IMR-90 (cell line): ENCODE measurements at regions not wholly inside any gene's neighbourhood (a gene's known extent, or its start where the extent isn't known, plus 50 kb on each side); places are given as distances from the start of the nearest gene placed in this dataset.

ENCODE experiments used
- ATAC-seq: fragments of 200-7000 bp; cut with Tn5 transposase; 2 replicates; pipeline ENCODE4 v1.9.1; 2020; ENCODE audit warnings: low read depth, mild to moderate bottlenecking, moderate library complexity
- BruUV-seq: library from RNA; stranded (reverse); fragments of 400-500 nt; replicated peaks from 2 replicates; lab custom pipeline; 2021; lab: Mats Ljungman, UMichigan
- CTCF ChIA-PET: fragments of 300-600 bp; formaldehyde crosslinking; extraction: SDS; loops from one replicate; lab custom pipeline; 2021; ENCODE audit warnings: antibody characterized with exemption; lab: Yijun Ruan, JAX
- POLR2A ChIA-PET: fragments of 300-600 bp; sonication (Branson Sonifier 250); formaldehyde crosslinking; loops from one replicate; lab custom pipeline; 2022; ENCODE audit warnings: antibody characterized with exemption; ENCODE audit not compliant: unreplicated experiment; lab: Charles Lee
- DNase-seq: peaks from one replicate; pipeline ENCODE4 v3.0.0; 2013
- H2AFZ ChIP-seq: replicated peaks from 2 replicates; pipeline ENCODE3; 2013; ENCODE audit warnings: low read length, mild to moderate bottlenecking; ENCODE audit not compliant: poor library complexity
- H2AK5ac ChIP-seq: 2 replicates; pipeline ENCODE4 v1.6.1; 2013; ENCODE audit warnings: low read depth, low read length, inconsistent platforms
- H2AK9ac ChIP-seq: replicated peaks from 2 replicates; pipeline ENCODE3; 2013; ENCODE audit warnings: mild to moderate bottlenecking, low read depth, low read length, moderate library complexity; ENCODE audit not compliant: poor library complexity
- H2BK120ac ChIP-seq: 2 replicates; pipeline ENCODE4 v1.6.1; 2013; ENCODE audit warnings: low read depth, low read length, inconsistent platforms
- H2BK15ac ChIP-seq: 3 replicates; pipeline ENCODE4 v1.6.1; 2013; ENCODE audit warnings: low read depth, low read length, inconsistent platforms
- H2BK20ac ChIP-seq: 2 replicates; pipeline ENCODE4 v1.6.1; 2013; ENCODE audit warnings: low read depth, mild to moderate bottlenecking, inconsistent platforms, low read length, moderate library complexity
- H2BK5ac ChIP-seq: 2 replicates; pipeline ENCODE4 v1.6.1; 2013; ENCODE audit warnings: mild to moderate bottlenecking, low read depth, low read length, inconsistent platforms; ENCODE audit not compliant: poor library complexity, severe bottlenecking
- H3K14ac ChIP-seq: replicated peaks from 2 replicates; pipeline ENCODE4 v1.6.1; 2013; ENCODE audit warnings: low read depth, low read length, inconsistent platforms
- H3K18ac ChIP-seq: 2 replicates; pipeline ENCODE4 v1.6.1; 2013; ENCODE audit warnings: low read depth, low read length, control low read depth
- H3K23ac ChIP-seq: 2 replicates; pipeline ENCODE4 v1.6.1; 2013; ENCODE audit warnings: low read depth, low read length, inconsistent platforms
- H3K27ac ChIP-seq: 2 replicates; pipeline ENCODE4 v1.5.1; 2013; ENCODE audit warnings: mild to moderate bottlenecking, control low read depth, low read length; ENCODE audit not compliant: insufficient read depth
- H3K27me3 ChIP-seq: 2 replicates; pipeline ENCODE4 v1.6.1; 2013; ENCODE audit warnings: low read length; ENCODE audit not compliant: control insufficient read depth, insufficient read depth
- H3K36me3 ChIP-seq: 2 replicates; pipeline ENCODE4 v1.6.1; 2013; ENCODE audit warnings: low read length, mixed read lengths; ENCODE audit not compliant: control insufficient read depth, insufficient read depth
- H3K4ac ChIP-seq: 2 replicates; pipeline ENCODE4 v1.6.1; 2013; ENCODE audit warnings: low read depth, low read length, inconsistent platforms
- H3K4me1 ChIP-seq: 2 replicates; pipeline ENCODE4 v1.6.1; 2013; ENCODE audit warnings: low read length, mixed read lengths; ENCODE audit not compliant: control insufficient read depth, insufficient read depth
- H3K4me2 ChIP-seq: 2 replicates; pipeline ENCODE4 v1.6.1; 2013; ENCODE audit warnings: low read depth, mild to moderate bottlenecking, control low read depth, low read length, moderate library complexity
- H3K4me3 ChIP-seq: 2 replicates; pipeline ENCODE4 v1.5.1; 2013; ENCODE audit warnings: low read depth, mild to moderate bottlenecking, control low read depth, low read length, moderate library complexity; ENCODE audit not compliant: insufficient read depth
- H3K56ac ChIP-seq: 2 replicates; pipeline ENCODE4 v1.6.1; 2013; ENCODE audit warnings: low read length, inconsistent platforms; ENCODE audit not compliant: insufficient read depth; ENCODE audit errors: extremely low read depth
- H3K79me1 ChIP-seq, 2 experiments: 2 replicates each; pipeline ENCODE4 v1.6.1; 2013; ENCODE audit warnings: low read length in 2 of 2, inconsistent platforms in 1 of 2, low read depth in 1 of 2
- H3K9ac ChIP-seq: 2 replicates; pipeline ENCODE4 v1.6.1; 2013; ENCODE audit warnings: low read depth, low read length, control low read depth
- H3K9me1 ChIP-seq: 2 replicates; pipeline ENCODE4 v1.6.1; 2013; ENCODE audit warnings: low read length, inconsistent platforms; ENCODE audit not compliant: insufficient read depth
- H3K9me3 ChIP-seq: 2 replicates; pipeline ENCODE4 v1.6.1; 2013; ENCODE audit warnings: low read length; ENCODE audit not compliant: control insufficient read depth, insufficient read depth
- H4K20me1 ChIP-seq: 2 replicates; pipeline ENCODE4 v1.6.1; 2013; ENCODE audit warnings: low read length, inconsistent platforms; ENCODE audit not compliant: insufficient read depth
- H4K5ac ChIP-seq: 2 replicates; pipeline ENCODE4 v1.6.1; 2013; ENCODE audit warnings: mild to moderate bottlenecking, low read depth, low read length, control low read depth
- H4K8ac ChIP-seq, 2 experiments: 2 replicates each; pipeline ENCODE4 v1.6.1; 2013; ENCODE audit warnings: low read depth in 2 of 2, low read length in 2 of 2, control low read depth in 1 of 2, inconsistent platforms in 1 of 2
- H4K91ac ChIP-seq: 2 replicates; pipeline ENCODE4 v1.6.1; 2013; ENCODE audit warnings: low read depth, low read length, inconsistent platforms; ENCODE audit not compliant: insufficient read depth
- CHD1 ChIP-seq: IDR thresholded peaks from 2 replicates; pipeline ENCODE4 v1.6.1; 2012; ENCODE audit warnings: low read depth, low read length, improper control_type of control experiment
- FOS ChIP-seq: fragments of 150-350 bp; IDR thresholded peaks from 2 replicates; pipeline ENCODE4 v1.6.1; 2016; ENCODE audit warnings: low read depth, low read length
- MAZ ChIP-seq: IDR thresholded peaks from 2 replicates; pipeline ENCODE4 v1.6.1; 2012; ENCODE audit warnings: low read depth, mild to moderate bottlenecking, low read length, improper control_type of control experiment, moderate library complexity, borderline replicate concordance
- NFE2L2 ChIP-seq: fragments of 150-350 bp; IDR thresholded peaks from 2 replicates; pipeline ENCODE4 v1.6.1; 2016; ENCODE audit warnings: low read depth, mild to moderate bottlenecking, low read length
- RAD21 ChIP-seq: IDR thresholded peaks from 2 replicates; pipeline ENCODE4 v1.6.1; 2012; ENCODE audit warnings: low read length, improper control_type of control experiment
- RCOR1 ChIP-seq: IDR thresholded peaks from 2 replicates; pipeline ENCODE4 v1.6.1; 2012; ENCODE audit warnings: mild to moderate bottlenecking, low read length, improper control_type of control experiment; ENCODE audit not compliant: insufficient replicate concordance
- SMC3 ChIP-seq: fragments of 150-350 bp; IDR thresholded peaks from 2 replicates; pipeline ENCODE4 v1.6.1; 2016; ENCODE audit warnings: low read depth, mild to moderate bottlenecking, antibody characterized with exemption, low read length, moderate library complexity
- WGBS, 2 experiments: methylation state at CpG; one replicate each; pipeline versions ENCODE4 v1.1.5 to v1.1.7; 2013; ENCODE audit warnings: missing lambda C conversion rate in 2 of 2; ENCODE audit not compliant: insufficient read length in 1 of 2; ENCODE audit errors: extremely low coverage in 2 of 2; 5-methylcytosine and 5-hydroxymethylcytosine counted together
- dilution Hi-C: fragments of 300-500 bp; cut with HindIII; formaldehyde crosslinking; loops from one replicate; pipeline ENCODE4 v1.14.3; 2018; ENCODE audit warnings: low sequenced_read_pairs; ENCODE audit not compliant: unreplicated experiment
- in situ Hi-C: fragments of 300-500 bp; cut with MboI; formaldehyde crosslinking; loops from 3 replicates; pipeline ENCODE4 v1.14.3; 2019; ENCODE audit warnings: low sequenced_read_pairs, inconsistent platforms, mixed read lengths
- intact Hi-C: fragments of 100-400 bp; cut with micrococcal nuclease; formaldehyde crosslinking; loops from 2 replicates; pipeline ENCODE4 v1.10.0; 2022
- TF ChIP-seq, protein P1 (sequence below): fragments of 150-350 bp; IDR thresholded peaks from 2 replicates; pipeline ENCODE4 v1.6.1; 2016; ENCODE audit warnings: low read depth, mild to moderate bottlenecking, low read length, moderate library complexity, borderline replicate concordance
- TF ChIP-seq, protein P2 (sequence below): conservative IDR thresholded peaks from 2 replicates; pipeline ENCODE4 v1.5.1; 2012; ENCODE audit warnings: mild to moderate bottlenecking, low read depth, low read length, improper control_type of control experiment

DNA sequence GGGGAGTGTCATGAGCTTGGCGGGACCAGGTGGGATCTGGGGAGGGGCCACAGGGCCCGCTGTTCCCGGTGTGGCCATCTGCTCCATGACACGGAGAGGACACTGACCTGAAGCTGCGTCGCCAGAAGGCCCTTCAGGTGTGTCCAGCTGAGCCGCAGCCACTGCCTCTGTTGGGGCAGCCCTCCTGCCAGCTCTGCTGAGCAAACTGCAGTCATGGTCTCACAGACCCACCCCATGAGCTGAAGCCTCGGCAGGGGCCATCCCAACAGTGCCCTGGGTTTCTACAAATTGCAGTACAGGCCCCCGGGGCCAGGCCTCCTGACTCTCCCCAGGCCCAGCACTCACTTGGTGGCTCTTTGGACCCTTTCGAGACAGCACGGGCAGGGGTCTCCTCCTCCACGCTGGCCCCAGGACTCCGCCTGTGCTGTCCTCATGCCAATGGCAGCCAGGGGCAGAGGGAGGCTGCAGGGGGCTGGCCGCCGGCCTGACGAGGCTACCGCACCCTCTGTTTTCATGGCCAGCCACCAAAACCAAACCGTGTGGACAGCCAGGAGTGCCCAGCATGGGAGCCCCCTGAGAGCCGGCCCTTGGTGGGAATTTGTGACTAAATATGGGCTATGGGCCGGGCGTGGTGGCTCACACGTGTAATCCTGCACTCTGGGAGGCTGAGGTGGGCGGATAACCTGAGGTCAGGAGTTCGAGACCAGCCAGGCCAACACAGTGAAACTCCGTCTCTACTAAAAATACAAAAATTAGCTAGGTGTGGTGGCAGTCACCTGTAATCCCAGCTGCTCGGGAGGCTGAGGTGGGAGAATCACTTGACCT is 175.2 kb upstream of the SALL3 start:
- Histone ChIP-seq H4K5ac (no peak overlapping the region), H2BK15ac (no peak overlapping the region), H4K91ac (no peak overlapping the region), H3K14ac (no peak overlapping the region), H3K18ac (no peak overlapping the region), H3K27ac (no peak overlapping the region), H3K9me3 (peaks cover 61% of the 10 kb centered on the region), H2BK120ac (no peak overlapping the region), H3K56ac (no peak overlapping the region), H3K36me3 (no peaks in the 10 kb centered on the region), H3K4me1 (no peaks in the 10 kb centered on the region), H2AK9ac (no peak overlapping the region), H3K9me1 (no peaks in the 10 kb centered on the region), H2BK5ac (no peak overlapping the region), H3K23ac (no peak overlapping the region), H2BK20ac (no peak overlapping the region), H4K8ac (no peak overlapping the region), H3K4me3 (no peak overlapping the region), H3K79me1 (no peaks in the 10 kb centered on the region), H3K27me3 (no peaks in the 10 kb centered on the region), H3K4ac (no peak overlapping the region), H3K9ac (no peak overlapping the region), H2AFZ (no peak overlapping the region), H4K20me1 (no peaks in the 10 kb centered on the region), H2AK5ac (no peak overlapping the region), H3K4me2 (no peak overlapping the region)
- ATAC-seq (no peak), DNase-seq (no peak)
- in situ Hi-C loops (no loop called here), intact Hi-C loops (no loop called here), dilution Hi-C loops (no loop called here)
- ChIA-PET POLR2A (no interaction called here), CTCF (no interaction called here)
- TF ChIP-seq CHD1: no peak
- TF ChIP-seq FOS: no peak
- TF ChIP-seq RCOR1: no peak
- no peak for TF ChIP-seq SMC3
- TF ChIP-seq, protein P1, sequence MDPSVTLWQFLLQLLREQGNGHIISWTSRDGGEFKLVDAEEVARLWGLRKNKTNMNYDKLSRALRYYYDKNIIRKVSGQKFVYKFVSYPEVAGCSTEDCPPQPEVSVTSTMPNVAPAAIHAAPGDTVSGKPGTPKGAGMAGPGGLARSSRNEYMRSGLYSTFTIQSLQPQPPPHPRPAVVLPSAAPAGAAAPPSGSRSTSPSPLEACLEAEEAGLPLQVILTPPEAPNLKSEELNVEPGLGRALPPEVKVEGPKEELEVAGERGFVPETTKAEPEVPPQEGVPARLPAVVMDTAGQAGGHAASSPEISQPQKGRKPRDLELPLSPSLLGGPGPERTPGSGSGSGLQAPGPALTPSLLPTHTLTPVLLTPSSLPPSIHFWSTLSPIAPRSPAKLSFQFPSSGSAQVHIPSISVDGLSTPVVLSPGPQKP: no peak
- TF ChIP-seq NFE2L2: no peak
- no peak for TF ChIP-seq MAZ
- TF ChIP-seq, protein P2, sequence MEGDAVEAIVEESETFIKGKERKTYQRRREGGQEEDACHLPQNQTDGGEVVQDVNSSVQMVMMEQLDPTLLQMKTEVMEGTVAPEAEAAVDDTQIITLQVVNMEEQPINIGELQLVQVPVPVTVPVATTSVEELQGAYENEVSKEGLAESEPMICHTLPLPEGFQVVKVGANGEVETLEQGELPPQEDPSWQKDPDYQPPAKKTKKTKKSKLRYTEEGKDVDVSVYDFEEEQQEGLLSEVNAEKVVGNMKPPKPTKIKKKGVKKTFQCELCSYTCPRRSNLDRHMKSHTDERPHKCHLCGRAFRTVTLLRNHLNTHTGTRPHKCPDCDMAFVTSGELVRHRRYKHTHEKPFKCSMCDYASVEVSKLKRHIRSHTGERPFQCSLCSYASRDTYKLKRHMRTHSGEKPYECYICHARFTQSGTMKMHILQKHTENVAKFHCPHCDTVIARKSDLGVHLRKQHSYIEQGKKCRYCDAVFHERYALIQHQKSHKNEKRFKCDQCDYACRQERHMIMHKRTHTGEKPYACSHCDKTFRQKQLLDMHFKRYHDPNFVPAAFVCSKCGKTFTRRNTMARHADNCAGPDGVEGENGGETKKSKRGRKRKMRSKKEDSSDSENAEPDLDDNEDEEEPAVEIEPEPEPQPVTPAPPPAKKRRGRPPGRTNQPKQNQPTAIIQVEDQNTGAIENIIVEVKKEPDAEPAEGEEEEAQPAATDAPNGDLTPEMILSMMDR: no peak
- no peak for TF ChIP-seq RAD21
- WGBS, 2 experiments: 65% methylated on average over 5 of the region's 26 CpGs; no CpG with 5 or more reads in 1 of the 2 experiments
- no TSS peak for BruUV-seq
